OCI-LY1 (cell line): ENCODE measurements at regions not wholly inside any gene's neighbourhood (a gene's known extent, or its start where the extent isn't known, plus 50 kb on each side); places are given as distances from the start of the nearest gene placed in this dataset.

Experiments used
- EZH2 ChIP-seq: fragments of 200-600 bp; sonication (generic), shearing (Covaris generic); IDR thresholded peaks from 2 replicates; pipeline ENCODE4 v1.8.0; 2017; ENCODE audit warnings: borderline replicate concordance, mixed run types, mild to moderate bottlenecking, antibody characterized with exemption, low read length, moderate library complexity, mixed read lengths
- TF ChIP-seq, protein P1 (sequence below): fragments of 200-600 bp; sonication (generic), shearing (Covaris generic); IDR thresholded peaks from 2 replicates; pipeline ENCODE4 v1.5.1; 2017; ENCODE audit warnings: mild to moderate bottlenecking, antibody characterized with exemption, low read length, moderate library complexity, mixed read lengths

DNA sequence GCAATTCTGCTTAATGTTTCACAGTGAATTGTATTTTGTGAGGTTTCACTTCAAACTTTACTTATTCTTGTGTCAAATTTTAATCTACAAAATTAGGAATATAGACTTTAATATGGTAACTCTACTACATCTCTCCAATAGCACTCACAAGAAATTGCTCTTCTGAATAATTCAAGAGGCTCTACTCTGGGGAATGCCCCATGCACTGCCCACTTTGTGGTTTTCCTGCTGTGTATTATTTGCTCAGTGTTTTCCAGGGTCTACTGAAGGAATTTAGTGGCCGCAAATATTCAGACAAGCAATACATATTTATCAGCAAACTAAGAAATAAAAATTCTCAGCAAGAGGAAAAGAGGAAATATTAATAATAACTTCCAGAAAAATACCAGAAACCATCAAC, 611.4 kb downstream of the TNS3 start:
- TF ChIP-seq, protein P1, sequence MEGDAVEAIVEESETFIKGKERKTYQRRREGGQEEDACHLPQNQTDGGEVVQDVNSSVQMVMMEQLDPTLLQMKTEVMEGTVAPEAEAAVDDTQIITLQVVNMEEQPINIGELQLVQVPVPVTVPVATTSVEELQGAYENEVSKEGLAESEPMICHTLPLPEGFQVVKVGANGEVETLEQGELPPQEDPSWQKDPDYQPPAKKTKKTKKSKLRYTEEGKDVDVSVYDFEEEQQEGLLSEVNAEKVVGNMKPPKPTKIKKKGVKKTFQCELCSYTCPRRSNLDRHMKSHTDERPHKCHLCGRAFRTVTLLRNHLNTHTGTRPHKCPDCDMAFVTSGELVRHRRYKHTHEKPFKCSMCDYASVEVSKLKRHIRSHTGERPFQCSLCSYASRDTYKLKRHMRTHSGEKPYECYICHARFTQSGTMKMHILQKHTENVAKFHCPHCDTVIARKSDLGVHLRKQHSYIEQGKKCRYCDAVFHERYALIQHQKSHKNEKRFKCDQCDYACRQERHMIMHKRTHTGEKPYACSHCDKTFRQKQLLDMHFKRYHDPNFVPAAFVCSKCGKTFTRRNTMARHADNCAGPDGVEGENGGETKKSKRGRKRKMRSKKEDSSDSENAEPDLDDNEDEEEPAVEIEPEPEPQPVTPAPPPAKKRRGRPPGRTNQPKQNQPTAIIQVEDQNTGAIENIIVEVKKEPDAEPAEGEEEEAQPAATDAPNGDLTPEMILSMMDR: no peak
- no peak for TF ChIP-seq EZH2
